Anterior cingulate cortex (tissue), 58 donors: ENCODE measurements at regions not wholly inside any gene's neighbourhood (a gene's known extent, or its start where the extent isn't known, plus 50 kb on each side); places are given as distances from the start of the nearest gene placed in this dataset.
"Not testable (repeated sequence)": the region's sequence is repeated elsewhere in the genome, so short reads cannot be mapped to it uniquely, and the experiment has no call there.

Source experiments
- DNase-seq, 58 donors: peaks; one replicate each; lab custom pipeline; 2025; lab: John Stamatoyannopoulos, UW

DNA sequence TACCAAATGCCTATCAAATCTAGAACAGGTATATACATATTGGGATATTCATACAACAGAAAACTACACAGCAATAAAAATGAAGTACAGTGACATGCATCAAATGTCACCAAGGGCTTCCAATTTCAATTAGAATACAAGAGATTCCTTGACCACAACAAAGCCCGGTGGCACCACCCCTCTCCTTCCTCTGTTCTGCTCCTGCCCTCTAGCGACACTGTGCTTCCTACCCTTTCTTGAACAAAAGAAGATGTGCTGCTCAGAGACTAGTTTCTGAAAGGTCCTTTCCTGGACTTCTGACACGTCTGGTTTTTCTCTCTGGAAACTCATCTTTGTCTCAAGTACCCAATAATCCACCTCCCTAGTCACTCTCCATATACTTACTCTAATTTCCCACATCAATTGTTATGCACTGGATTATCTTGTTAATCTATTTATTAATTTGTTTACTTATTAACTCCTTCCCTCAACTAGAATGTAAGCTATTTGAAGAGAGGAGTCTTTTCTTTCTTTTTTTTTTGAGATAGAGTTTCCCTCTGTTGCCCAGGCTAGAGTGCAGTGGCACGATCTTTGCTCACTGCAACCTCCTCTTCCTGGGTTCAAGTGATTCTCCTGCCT, 70.4 kb upstream of the CTSV start:
- DNase-seq: peak in 28 of 58 donors; percentile 0 to 65 (median 14)

- DNase-seq: not testable (repeated sequence)
Measured at GRCh38 chr9:97105220-97105619, 66.3 kb upstream of the CTSV start.

DNA sequence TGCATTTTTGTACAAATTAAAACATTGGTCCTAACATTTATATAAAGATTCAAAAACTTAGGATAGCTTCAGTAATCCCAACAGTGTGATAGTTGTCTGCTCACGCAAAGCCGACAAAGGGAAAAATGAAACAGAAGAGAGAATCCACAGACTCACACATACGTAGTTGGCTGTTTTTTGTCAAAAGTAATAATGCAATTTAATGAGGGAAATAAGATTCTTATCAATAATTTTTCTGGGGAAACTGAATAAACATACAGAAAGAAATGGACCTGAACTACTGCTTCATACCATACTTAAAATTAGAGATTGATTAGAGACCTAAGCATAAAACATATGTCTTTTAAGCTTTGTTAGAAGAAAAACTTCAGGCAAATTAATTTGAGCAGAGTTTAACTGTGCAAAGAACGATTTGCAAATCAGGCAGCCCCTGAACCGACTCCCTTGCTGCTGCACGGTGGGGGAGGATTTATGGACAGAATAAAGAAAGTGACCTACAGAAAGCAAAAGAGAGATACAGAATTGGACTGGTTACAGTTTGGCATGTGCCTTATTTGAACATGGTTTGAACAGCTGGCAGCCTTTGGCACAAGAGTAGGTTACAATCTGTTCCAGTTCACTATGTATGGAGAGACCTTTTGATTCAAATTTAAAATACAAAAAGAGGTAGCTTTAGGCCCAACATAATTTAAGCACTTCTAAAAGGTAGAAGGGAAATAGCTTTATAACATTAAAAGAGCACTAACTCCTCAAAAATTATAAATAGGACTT, 64.9 kb upstream of the CTSV start:
- not testable (repeated sequence) for DNase-seq

- DNase-seq: not testable (repeated sequence)
Measured at GRCh38 chr9:97099540-97099939, 60.6 kb upstream of the CTSV start.

- no peak for DNase-seq
Measured at GRCh38 chr9:97096793-97097192, 57.9 kb upstream of the CTSV start.

- not testable (repeated sequence) for DNase-seq
Measured at GRCh38 chr9:97089361-97089760, 50.4 kb upstream of the CTSV start.
